ENCODE measurements at regions not wholly inside any gene's neighbourhood (a gene's known extent, or its start where the extent isn't known, plus 50 kb on each side); places are given as distances from the start of the nearest gene placed in this dataset.

DNA sequence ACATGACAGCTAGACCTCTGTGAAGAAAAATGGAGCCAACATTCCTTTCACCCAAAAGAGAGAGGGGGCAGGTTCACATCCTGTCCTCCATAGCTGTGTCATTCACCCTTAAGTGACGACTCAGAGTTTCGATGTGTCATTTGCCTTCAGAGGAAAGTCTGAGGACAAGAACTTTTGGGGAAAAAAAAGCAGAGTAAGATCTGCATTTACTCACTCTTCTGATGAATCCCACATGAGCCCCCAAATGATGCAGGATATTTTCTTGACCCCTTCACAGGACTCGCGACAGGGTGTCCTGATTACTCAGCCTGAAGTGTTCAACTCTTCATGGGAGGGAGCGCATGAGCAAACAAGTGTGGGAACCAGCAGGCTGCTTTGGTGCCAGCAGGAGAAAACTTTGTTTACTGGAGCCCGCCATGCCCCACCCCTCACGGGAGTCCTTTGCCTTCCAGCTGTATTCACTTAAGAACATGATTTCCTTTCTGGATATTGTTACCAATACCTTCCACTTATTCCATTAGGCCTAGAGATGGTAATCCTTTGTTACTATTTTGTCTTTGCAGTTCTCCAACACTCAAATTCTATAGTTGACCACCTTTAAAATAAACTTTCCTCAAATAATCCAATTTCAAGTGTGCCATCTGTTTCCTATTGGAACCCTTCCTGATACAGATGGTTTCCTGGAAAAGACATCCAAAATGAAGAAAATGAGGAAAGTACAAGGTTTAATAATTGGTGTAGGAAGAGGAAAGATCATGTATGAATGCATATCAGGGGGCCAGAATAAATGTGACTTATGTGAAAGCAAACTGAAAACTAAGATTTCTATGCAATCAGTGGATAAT, 729.8 kb downstream of the FAM181B start:
- H3K56ac ChIP-seq (ENCODE audit: insufficient read length, low read depth, low read length) = no peak overlapping the region
- H2BK120ac ChIP-seq (ENCODE audit: low read depth, low read length, poor library complexity, severe bottlenecking) = no peak overlapping the region
- Mint-ChIP-seq H3K4me1 (peaks cover 0 to 6% of the 10 kb centered on the region in 2 experiments; a peak in 1 of 4 replicates), H3K36me3 (ENCODE audit: insufficient read depth in 1 of 3, low read depth in 3 of 3) (no peaks in the 10 kb centered on the region), H3K27me3 (ENCODE audit: low read depth) (no peaks in the 10 kb centered on the region), H3K4me3 (no peak overlapping the region), H3K27ac (0 out of 7 replicates have a peak overlapping the region, but pooled peaks of 1 of the 3 experiments have one; percentile 35), H3K9me3 (no peaks in the 10 kb centered on the region)
- H3K4me2 ChIP-seq (ENCODE audit: insufficient read depth, insufficient read length, low read length) = no peak overlapping the region
- H3T11ph ChIP-seq (ENCODE audit: low read length) = no peak overlapping the region
- H3K27me3 ChIP-seq (ENCODE audit: insufficient read depth, low read length) = no peaks in the 10 kb centered on the region
- H3K23ac ChIP-seq (ENCODE audit: insufficient read length, low read depth, low read length) = no peak overlapping the region
- H3K4me1 ChIP-seq (ENCODE audit: insufficient read depth, low read length) = peaks cover 2% of the 10 kb centered on the region; the same call in 1 of the 2 replicates
- no peak for DNase-seq
- H2BK5ac ChIP-seq (ENCODE audit: insufficient read length, low read length) = no peak overlapping the region
- H2AK5ac ChIP-seq (ENCODE audit: insufficient read length, low read length) = no peak overlapping the region
- TF ChIP-seq, protein P1, sequence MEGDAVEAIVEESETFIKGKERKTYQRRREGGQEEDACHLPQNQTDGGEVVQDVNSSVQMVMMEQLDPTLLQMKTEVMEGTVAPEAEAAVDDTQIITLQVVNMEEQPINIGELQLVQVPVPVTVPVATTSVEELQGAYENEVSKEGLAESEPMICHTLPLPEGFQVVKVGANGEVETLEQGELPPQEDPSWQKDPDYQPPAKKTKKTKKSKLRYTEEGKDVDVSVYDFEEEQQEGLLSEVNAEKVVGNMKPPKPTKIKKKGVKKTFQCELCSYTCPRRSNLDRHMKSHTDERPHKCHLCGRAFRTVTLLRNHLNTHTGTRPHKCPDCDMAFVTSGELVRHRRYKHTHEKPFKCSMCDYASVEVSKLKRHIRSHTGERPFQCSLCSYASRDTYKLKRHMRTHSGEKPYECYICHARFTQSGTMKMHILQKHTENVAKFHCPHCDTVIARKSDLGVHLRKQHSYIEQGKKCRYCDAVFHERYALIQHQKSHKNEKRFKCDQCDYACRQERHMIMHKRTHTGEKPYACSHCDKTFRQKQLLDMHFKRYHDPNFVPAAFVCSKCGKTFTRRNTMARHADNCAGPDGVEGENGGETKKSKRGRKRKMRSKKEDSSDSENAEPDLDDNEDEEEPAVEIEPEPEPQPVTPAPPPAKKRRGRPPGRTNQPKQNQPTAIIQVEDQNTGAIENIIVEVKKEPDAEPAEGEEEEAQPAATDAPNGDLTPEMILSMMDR (conservative IDR thresholded peaks at IDR 0.05) = no peak
- H2BK15ac ChIP-seq (ENCODE audit: low read depth, low read length) = no peak overlapping the region
- H4K5ac ChIP-seq (ENCODE audit: insufficient read length, low read depth, low read length) = no peak overlapping the region
- H3K4ac ChIP-seq (ENCODE audit: low read depth, low read length) = no peak overlapping the region
- whole genome bisulfite sequencing (ENCODE audit: extremely low coverage, insufficient read length, low lambda C conversion rate) = no CpG with 5 or more reads among the region's 7 CpGs
- H4K91ac ChIP-seq (ENCODE audit: insufficient read length, low read depth, low read length) = no peak overlapping the region
- H3K27ac ChIP-seq (ENCODE audit: insufficient read length, low read depth, low read length) = no peak overlapping the region
- H3K9me3 ChIP-seq (ENCODE audit: control insufficient read depth, low read depth, low read length) = no peaks in the 10 kb centered on the region
- no peaks in the 10 kb centered on the region for H4K20me1 ChIP-seq (ENCODE audit: control insufficient read depth, insufficient read depth, insufficient read length)
- no peak overlapping the region for H2BK12ac ChIP-seq (ENCODE audit: insufficient read length, low read depth, low read length)
- H2BK20ac ChIP-seq (ENCODE audit: low read depth, low read length, poor library complexity, severe bottlenecking) = no peak overlapping the region
- no peak overlapping the region for H2AFZ ChIP-seq (ENCODE audit: low read length)
- no peak overlapping the region for H3K9ac ChIP-seq (ENCODE audit: extremely low read depth, insufficient read length, low read length)
- H3K79me2 ChIP-seq (ENCODE audit: insufficient read depth, low read length) = no peaks in the 10 kb centered on the region
- H4K8ac ChIP-seq (replicated peaks; ENCODE audit: insufficient read length, low read depth, low read length) = no peak overlapping the region
- H3K18ac ChIP-seq (ENCODE audit: insufficient read length, low read depth, low read length) = no peak overlapping the region
- H3K14ac ChIP-seq (ENCODE audit: insufficient read depth, low read length) = no peak overlapping the region
- H3K79me1 ChIP-seq (ENCODE audit: insufficient read depth, low read depth, low read length, poor library complexity, severe bottlenecking) = no peaks in the 10 kb centered on the region
- H3K23me2 ChIP-seq (ENCODE audit: insufficient read length, low read depth, low read length, poor library complexity, severe bottlenecking) = no peaks in the 10 kb centered on the region

All from H9 (cell line).